T-helper 1 cell (primary cell): ENCODE measurements at regions not wholly inside any gene's neighbourhood (a gene's known extent, or its start where the extent isn't known, plus 50 kb on each side); places are given as distances from the start of the nearest gene placed in this dataset.
"Not testable (repeated sequence)": the region's sequence is repeated elsewhere in the genome, so short reads cannot be mapped to it uniquely, and the experiment has no call there.

ENCODE experiments used
- DNase-seq, 5 donors: peaks; one replicate each; pipeline ENCODE4 v3.0.0-alpha.2; 2012 to 2020

- no peak for DNase-seq
Measured at GRCh38 chr7:17558558-17559332, 260.3 kb downstream of the AHR start.

GRCh38 chr7:17559388-17559787, 260.9 kb downstream of the AHR start:
- DNase-seq, result no peak

GRCh38 chr7:17560516-17560915, 262.1 kb downstream of the AHR start:
- no peak for DNase-seq

- no peak for DNase-seq
Measured at GRCh38 chr7:17560966-17561365, 262.5 kb downstream of the AHR start.

GRCh38 chr7:17564678-17565212, 266.3 kb downstream of the AHR start:
- no peak for DNase-seq

- no peak for DNase-seq
Measured at GRCh38 chr7:17580141-17580540, 281.7 kb downstream of the AHR start.

GRCh38 chr7:17580856-17581255, 282.4 kb downstream of the AHR start:
- DNase-seq, result no peak

GRCh38 chr7:17581301-17581700, 282.8 kb downstream of the AHR start:
- no peak for DNase-seq

GRCh38 chr7:17582696-17583095, 284.2 kb downstream of the AHR start:
- not testable (repeated sequence) for DNase-seq

GRCh38 chr7:17583786-17584185, 285.3 kb downstream of the AHR start:
- DNase-seq, result no peak

GRCh38 chr7:17584822-17585221, 286.4 kb downstream of the AHR start:
- DNase-seq, result no peak

GRCh38 chr7:17586711-17587110, 288.3 kb downstream of the AHR start:
- no peak for DNase-seq

- no peak for DNase-seq
Measured at GRCh38 chr7:17588730-17589129, 290.3 kb downstream of the AHR start.

- DNase-seq, result no peak
Measured at GRCh38 chr7:17589671-17590070, 291.2 kb downstream of the AHR start.

GRCh38 chr7:17590221-17590620, 291.8 kb downstream of the AHR start:
- no peak for DNase-seq

GRCh38 chr7:17593819-17594419, 295.5 kb downstream of the AHR start:
- no peak for DNase-seq

GRCh38 chr7:17595546-17595945, 297.1 kb downstream of the AHR start:
- no peak for DNase-seq

GRCh38 chr7:17598305-17598704, 299.9 kb downstream of the AHR start:
- no peak for DNase-seq

GRCh38 chr7:17598846-17599245, 300.4 kb downstream of the AHR start:
- no peak for DNase-seq

- no peak for DNase-seq
Measured at GRCh38 chr7:17599733-17600339, 301.4 kb downstream of the AHR start.

GRCh38 chr7:17600340-17600752, 301.9 kb downstream of the AHR start:
- no peak for DNase-seq

- DNase-seq, result no peak
Measured at GRCh38 chr7:17601921-17602320, 303.5 kb downstream of the AHR start.

GRCh38 chr7:17608114-17608833, 309.8 kb downstream of the AHR start:
- DNase-seq, result no peak
